ENCODE measurements at regions not wholly inside any gene's neighbourhood (a gene's known extent, or its start where the extent isn't known, plus 50 kb on each side); places are given as distances from the start of the nearest gene placed in this dataset.

DNA sequence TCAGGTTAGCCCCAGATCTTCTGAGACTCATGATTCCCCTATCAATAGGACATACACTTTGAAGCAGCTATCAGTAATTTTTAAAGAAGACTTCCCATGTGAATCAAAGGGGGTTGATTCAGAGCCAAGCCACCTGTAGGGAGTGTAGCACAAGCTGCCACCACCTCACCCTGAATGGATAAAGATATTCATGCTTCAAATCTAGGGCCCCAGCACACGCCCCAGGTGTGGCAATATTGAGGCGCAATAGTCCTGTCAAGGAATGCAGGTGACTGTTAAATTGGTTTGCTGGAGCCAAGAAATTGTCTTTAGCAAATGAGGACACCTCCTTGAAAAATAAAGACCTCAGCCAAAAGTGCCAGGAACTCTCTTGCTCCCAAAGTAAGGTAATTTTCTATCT lies 404.4 kb downstream of the MAFB start:
- no peak for TF ChIP-seq EZH2 (IDR thresholded peaks at IDR 0.05; ENCODE audit: insufficient read depth, poor library complexity, severe bottlenecking)
- TF ChIP-seq EZH2phosphoT487 (IDR thresholded peaks at IDR 0.05; ENCODE audit: insufficient read depth, low read depth): no peak
